Activated T-helper 2 cell treated with anti-CD3 and anti-CD28 coated beads, Interferon-gamma antibody, Interleukin-2, Interleukin-4, amounts not matched to agents 10 μg/mL and 5 μg/mL and 100 μg/mL, durations not matched to agents 14 hours and 24 hours and 36 hours (primary cell): ENCODE measurements at regions not wholly inside any gene's neighbourhood (a gene's known extent, or its start where the extent isn't known, plus 50 kb on each side); places are given as distances from the start of the nearest gene placed in this dataset.
"Not testable (repeated sequence)": the region's sequence is repeated elsewhere in the genome, so short reads cannot be mapped to it uniquely, and the experiment has no call there.

ENCODE experiments used
- DNase-seq: peaks from one replicate; pipeline ENCODE4 v3.0.0; 2021; ENCODE audit warnings: low spot score
- H3K27ac Mint-ChIP-seq: one replicate; pipeline ENCODE4 v1.8.0; 2021; ENCODE audit warnings: mixed read lengths
- H3K27me3 Mint-ChIP-seq: one replicate; pipeline ENCODE4 v1.8.0; 2021; ENCODE audit warnings: low read depth, mixed read lengths
- H3K36me3 Mint-ChIP-seq: one replicate; pipeline ENCODE4 v1.8.0; 2021; ENCODE audit warnings: low read depth, mixed read lengths
- H3K4me1 Mint-ChIP-seq: one replicate; pipeline ENCODE4 v1.8.0; 2021; ENCODE audit warnings: low read depth, mixed read lengths
- H3K4me3 Mint-ChIP-seq: one replicate; pipeline ENCODE4 v1.8.0; 2021; ENCODE audit warnings: low read depth, mild to moderate bottlenecking, moderate library complexity, mixed read lengths
- H3K9me3 Mint-ChIP-seq: one replicate; pipeline ENCODE4 v1.8.0; 2021; ENCODE audit warnings: mixed read lengths
- intact Hi-C: fragments of 100-400 bp; cut with micrococcal nuclease; formaldehyde crosslinking; loops from one replicate; pipeline ENCODE4 v1.15.1; 2023

- H3K9me3 Mint-ChIP-seq, H3K4me1 Mint-ChIP-seq, DNase-seq, H3K4me3 Mint-ChIP-seq, H3K36me3 Mint-ChIP-seq, H3K27me3 Mint-ChIP-seq, H3K27ac Mint-ChIP-seq, intact Hi-C loops: not testable (repeated sequence)
Observed at GRCh38 chr4:132122741-132123140, 1026.4 kb upstream of the PCDH10 start.

- Mint-ChIP-seq H3K27ac (peak overlapping the region; percentile 15), H3K4me1 (no peaks in the 10 kb centered on the region), H3K36me3 (no peaks in the 10 kb centered on the region), H3K4me3 (peak overlapping the region; percentile 64), H3K9me3 (peaks cover 3% of the 10 kb centered on the region), H3K27me3 (no peaks in the 10 kb centered on the region)
- DNase-seq = no peak
- intact Hi-C loops = no loop called here
Observed at GRCh38 chr4:132123870-132124623, 1025.0 kb upstream of the PCDH10 start.

GRCh38 chr4:132124624-132124974 is 1024.5 kb upstream of the PCDH10 start:
- intact Hi-C loops = no loop called here
- no peaks in the 10 kb centered on the region for H3K27me3 Mint-ChIP-seq

GRCh38 chr4:132125131-132125530 is 1024.0 kb upstream of the PCDH10 start:
- H3K27ac Mint-ChIP-seq = no peak overlapping the region

More at GRCh38 chr4:132124624-132124974, 1024.5 kb upstream of the PCDH10 start:
- Mint-ChIP-seq H3K9me3 (peaks cover 3% of the 10 kb centered on the region), H3K27ac (no peak overlapping the region), H3K36me3 (no peaks in the 10 kb centered on the region), H3K4me3 (no peak overlapping the region), H3K4me1 (no peaks in the 10 kb centered on the region)
- no peak for DNase-seq

GRCh38 chr4:132132433-132132832 is 1016.7 kb upstream of the PCDH10 start:
- DNase-seq = no peak
- Mint-ChIP-seq H3K9me3 (peaks cover 8% of the 10 kb centered on the region), H3K4me3 (no peak overlapping the region), H3K27me3 (no peaks in the 10 kb centered on the region), H3K36me3 (no peaks in the 10 kb centered on the region), H3K27ac (no peak overlapping the region), H3K4me1 (no peaks in the 10 kb centered on the region)
- intact Hi-C loops = no loop called here

More at GRCh38 chr4:132125131-132125530, 1024.0 kb upstream of the PCDH10 start:
- Mint-ChIP-seq H3K36me3 (no peaks in the 10 kb centered on the region), H3K4me1 (no peaks in the 10 kb centered on the region), H3K9me3 (peaks cover 3% of the 10 kb centered on the region), H3K27me3 (no peaks in the 10 kb centered on the region), H3K4me3 (no peak overlapping the region)
- intact Hi-C loops = no loop called here
- DNase-seq = no peak

- no peak overlapping the region for H3K27ac Mint-ChIP-seq
- H3K36me3 Mint-ChIP-seq = no peaks in the 10 kb centered on the region
- no peak for DNase-seq
- intact Hi-C loops = no loop called here
- H3K4me3 Mint-ChIP-seq = no peak overlapping the region
- H3K27me3 Mint-ChIP-seq = no peaks in the 10 kb centered on the region
- peaks cover 27% of the 10 kb centered on the region for H3K9me3 Mint-ChIP-seq
- no peaks in the 10 kb centered on the region for H3K4me1 Mint-ChIP-seq
Observed at GRCh38 chr4:132169660-132170059, 979.4 kb upstream of the PCDH10 start.

- DNase-seq = no peak
- Mint-ChIP-seq H3K27ac (no peak overlapping the region), H3K9me3 (no peaks in the 10 kb centered on the region), H3K27me3 (no peaks in the 10 kb centered on the region), H3K36me3 (no peaks in the 10 kb centered on the region), H3K4me3 (no peak overlapping the region), H3K4me1 (no peaks in the 10 kb centered on the region)
- intact Hi-C loops = no loop called here
Observed at GRCh38 chr4:132180020-132180427, 969.1 kb upstream of the PCDH10 start.

- no peak for DNase-seq
- Mint-ChIP-seq H3K27ac (no peak overlapping the region), H3K4me3 (no peak overlapping the region), H3K36me3 (no peaks in the 10 kb centered on the region), H3K9me3 (no peaks in the 10 kb centered on the region), H3K4me1 (no peaks in the 10 kb centered on the region), H3K27me3 (no peaks in the 10 kb centered on the region)
- intact Hi-C loops = no loop called here
Observed at GRCh38 chr4:132195176-132195575, 953.9 kb upstream of the PCDH10 start.

GRCh38 chr4:132203618-132204017 is 945.5 kb upstream of the PCDH10 start:
- no peaks in the 10 kb centered on the region for H3K4me1 Mint-ChIP-seq
- H3K36me3 Mint-ChIP-seq = no peaks in the 10 kb centered on the region
- H3K27me3 Mint-ChIP-seq = no peaks in the 10 kb centered on the region
- H3K4me3 Mint-ChIP-seq = no peak overlapping the region
- intact Hi-C loops = no loop called here
- no peak for DNase-seq
- no peak overlapping the region for H3K27ac Mint-ChIP-seq
- H3K9me3 Mint-ChIP-seq = no peaks in the 10 kb centered on the region

- peaks cover 3% of the 10 kb centered on the region for H3K9me3 Mint-ChIP-seq
- H3K36me3 Mint-ChIP-seq = no peaks in the 10 kb centered on the region
- H3K4me1 Mint-ChIP-seq = no peaks in the 10 kb centered on the region
- intact Hi-C loops = no loop called here
- H3K27ac Mint-ChIP-seq = no peak overlapping the region
- DNase-seq = no peak
- H3K27me3 Mint-ChIP-seq = no peaks in the 10 kb centered on the region
- H3K4me3 Mint-ChIP-seq = no peak overlapping the region
Observed at GRCh38 chr4:132214519-132214918, 934.6 kb upstream of the PCDH10 start.

GRCh38 chr4:132218406-132218805 is 930.7 kb upstream of the PCDH10 start:
- no peaks in the 10 kb centered on the region for H3K36me3 Mint-ChIP-seq
- H3K9me3 Mint-ChIP-seq = no peaks in the 10 kb centered on the region
- no peaks in the 10 kb centered on the region for H3K27me3 Mint-ChIP-seq
- H3K27ac Mint-ChIP-seq = no peak overlapping the region
- DNase-seq = no peak
- no peaks in the 10 kb centered on the region for H3K4me1 Mint-ChIP-seq
- intact Hi-C loops = no loop called here
- H3K4me3 Mint-ChIP-seq = no peak overlapping the region

GRCh38 chr4:132227151-132227856 is 921.8 kb upstream of the PCDH10 start:
- DNase-seq = no peak
- H3K9me3 Mint-ChIP-seq = peaks cover 10% of the 10 kb centered on the region
- no peak overlapping the region for H3K4me3 Mint-ChIP-seq
- H3K27me3 Mint-ChIP-seq = no peaks in the 10 kb centered on the region
- intact Hi-C loops = no loop called here
- no peaks in the 10 kb centered on the region for H3K36me3 Mint-ChIP-seq
- no peaks in the 10 kb centered on the region for H3K4me1 Mint-ChIP-seq
- H3K27ac Mint-ChIP-seq = no peak overlapping the region

GRCh38 chr4:132227857-132228165 is 921.3 kb upstream of the PCDH10 start:
- H3K27me3 Mint-ChIP-seq, intact Hi-C loops, DNase-seq, H3K36me3 Mint-ChIP-seq, H3K4me1 Mint-ChIP-seq, H3K27ac Mint-ChIP-seq, H3K4me3 Mint-ChIP-seq: not testable (repeated sequence)
- H3K9me3 Mint-ChIP-seq = peaks cover 10% of the 10 kb centered on the region
